ENCODE measurements at regions not wholly inside any gene's neighbourhood (a gene's known extent, or its start where the extent isn't known, plus 50 kb on each side); places are given as distances from the start of the nearest gene placed in this dataset.

DNA sequence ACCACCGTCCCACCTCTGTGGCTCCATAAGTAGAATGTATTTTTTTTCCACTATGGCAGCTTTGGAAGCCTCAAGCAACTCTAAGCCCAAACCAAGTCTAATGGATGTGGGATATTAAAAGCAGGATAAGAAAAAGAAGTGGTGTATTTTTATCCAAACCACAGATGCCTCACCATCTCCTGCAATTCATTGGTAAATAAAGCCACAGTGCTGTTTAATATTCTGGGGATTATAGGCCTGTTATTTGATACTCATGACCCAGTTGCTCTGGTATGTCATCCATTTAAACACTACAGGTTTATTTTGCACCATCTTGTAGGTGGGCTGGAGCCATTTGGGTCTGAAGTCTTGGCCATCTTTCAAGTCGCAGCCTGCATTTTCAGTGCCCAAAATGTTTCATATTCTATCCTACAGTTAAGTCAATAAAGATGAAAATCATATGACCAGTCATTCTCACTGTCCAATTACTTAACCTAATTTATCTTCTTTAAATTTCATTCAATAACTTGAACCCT lies 279.5 kb upstream of the EPHA4 start (continued):
- TF ChIP-seq ZNF550 (CRISPR knock-in tag; IDR thresholded peaks at IDR 0.05; ENCODE audit: borderline replicate concordance) (no peak), MEF2D (CRISPR knock-in tag; IDR thresholded peaks at IDR 0.05) (no peak), U2AF1 (optimal IDR thresholded peaks at IDR 0.05; ENCODE audit: low read depth, low read length) (no peak), JDP2 (CRISPR knock-in tag; IDR thresholded peaks at IDR 0.05; ENCODE audit: borderline replicate concordance) (no peak), MED13 (CRISPR knock-in tag; IDR thresholded peaks at IDR 0.05) (no peak)
- TF ChIP-seq, protein P1, sequence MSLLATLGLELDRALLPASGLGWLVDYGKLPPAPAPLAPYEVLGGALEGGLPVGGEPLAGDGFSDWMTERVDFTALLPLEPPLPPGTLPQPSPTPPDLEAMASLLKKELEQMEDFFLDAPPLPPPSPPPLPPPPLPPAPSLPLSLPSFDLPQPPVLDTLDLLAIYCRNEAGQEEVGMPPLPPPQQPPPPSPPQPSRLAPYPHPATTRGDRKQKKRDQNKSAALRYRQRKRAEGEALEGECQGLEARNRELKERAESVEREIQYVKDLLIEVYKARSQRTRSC (CRISPR knock-in tag; IDR thresholded peaks at IDR 0.05; ENCODE audit: low read depth): no peak
- TF ChIP-seq, protein P2, sequence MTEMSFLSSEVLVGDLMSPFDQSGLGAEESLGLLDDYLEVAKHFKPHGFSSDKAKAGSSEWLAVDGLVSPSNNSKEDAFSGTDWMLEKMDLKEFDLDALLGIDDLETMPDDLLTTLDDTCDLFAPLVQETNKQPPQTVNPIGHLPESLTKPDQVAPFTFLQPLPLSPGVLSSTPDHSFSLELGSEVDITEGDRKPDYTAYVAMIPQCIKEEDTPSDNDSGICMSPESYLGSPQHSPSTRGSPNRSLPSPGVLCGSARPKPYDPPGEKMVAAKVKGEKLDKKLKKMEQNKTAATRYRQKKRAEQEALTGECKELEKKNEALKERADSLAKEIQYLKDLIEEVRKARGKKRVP (CRISPR knock-in tag; IDR thresholded peaks at IDR 0.05): no peak

DNA sequence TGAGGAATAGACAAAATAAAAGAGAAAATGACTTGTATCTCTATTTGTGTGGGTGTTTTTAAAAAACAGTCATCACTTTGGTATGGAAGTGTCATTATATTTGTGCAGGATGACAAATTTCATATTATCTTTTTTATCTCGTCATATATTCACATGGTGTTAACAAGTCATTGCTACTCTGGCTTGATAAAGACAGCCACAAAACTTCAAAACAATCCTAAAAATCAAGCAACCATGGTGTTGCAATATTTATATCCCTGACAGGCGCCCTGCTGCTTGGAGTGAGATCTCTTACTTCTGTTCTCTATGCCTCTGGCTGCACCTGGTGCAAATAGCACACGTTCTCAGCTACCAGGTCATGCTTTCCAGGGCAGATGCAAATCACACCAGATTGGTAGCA lies 278.0 kb upstream of the EPHA4 start:
- no peak overlapping the region for H3K4me2 ChIP-seq (ENCODE audit: low read depth, low read length)
- TF ChIP-seq, protein P3, sequence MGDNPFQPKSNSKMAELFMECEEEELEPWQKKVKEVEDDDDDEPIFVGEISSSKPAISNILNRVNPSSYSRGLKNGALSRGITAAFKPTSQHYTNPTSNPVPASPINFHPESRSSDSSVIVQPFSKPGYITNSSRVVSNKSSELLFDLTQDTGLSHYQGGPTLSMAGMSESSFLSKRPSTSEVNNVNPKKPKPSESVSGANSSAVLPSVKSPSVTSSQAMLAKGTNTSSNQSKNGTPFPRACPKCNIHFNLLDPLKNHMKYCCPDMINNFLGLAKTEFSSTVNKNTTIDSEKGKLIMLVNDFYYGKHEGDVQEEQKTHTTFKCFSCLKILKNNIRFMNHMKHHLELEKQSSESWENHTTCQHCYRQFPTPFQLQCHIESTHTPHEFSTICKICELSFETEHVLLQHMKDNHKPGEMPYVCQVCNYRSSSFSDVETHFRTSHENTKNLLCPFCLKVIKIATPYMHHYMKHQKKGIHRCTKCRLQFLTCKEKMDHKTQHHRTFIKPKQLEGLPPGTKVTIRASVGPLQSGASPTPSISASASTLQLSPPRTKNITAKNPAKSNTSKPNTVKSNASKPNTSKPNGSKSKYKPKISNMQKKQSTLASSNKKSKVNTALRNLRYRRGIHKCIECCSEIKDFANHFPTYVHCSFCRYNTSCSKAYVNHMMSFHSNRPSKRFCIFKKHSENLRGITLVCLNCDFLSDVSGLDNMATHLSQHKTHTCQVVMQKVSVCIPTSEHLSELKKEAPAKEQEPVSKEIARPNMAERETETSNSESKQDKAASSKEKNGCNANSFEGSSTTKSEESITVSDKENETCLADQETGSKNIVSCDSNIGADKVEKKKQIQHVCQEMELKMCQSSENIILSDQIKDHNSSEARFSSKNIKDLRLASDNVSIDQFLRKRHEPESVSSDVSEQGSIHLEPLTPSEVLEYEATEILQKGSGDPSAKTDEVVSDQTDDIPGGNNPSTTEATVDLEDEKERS (CRISPR knock-in tag; IDR thresholded peaks at IDR 0.05): no peak
- peak; percentile 39; the same call in 1 of the 2 replicates for TF ChIP-seq CREB1 (IDR thresholded peaks at IDR 0.05)
- no peak for TF ChIP-seq CREB1 (CRISPR knock-in tag; IDR thresholded peaks at IDR 0.05)
- no peak for TF ChIP-seq ZNF83 (CRISPR knock-in tag; IDR thresholded peaks at IDR 0.05; ENCODE audit: borderline replicate concordance)
- in situ Hi-C loops (cut with HindIII; ENCODE audit: extremely low pct_ligation_motif_present, low pct_unique_long_range_greater_than_20kb) (no loop called here), intact Hi-C loops (cut with micrococcal nuclease; ENCODE audit: unreplicated experiment) (no loop called here)
- no TSS peak for BruUV-seq (replicated peaks)
- H3K27me3 ChIP-seq (ENCODE audit: control insufficient read depth in 1 of 2, insufficient read depth in 2 of 2, low read length in 2 of 2): no peaks in the 10 kb centered on the region; a peak in 1 of 5 replicates
- no peak for FAIRE-seq
- ChIA-PET CTCF (ENCODE audit: low intra/inter-chr PET ratio, low total read pairs) (no interaction called here), POLR2A (no interaction called here)
- no peak for ATAC-seq
- H3K79me2 ChIP-seq (ENCODE audit: insufficient read depth, low read length): no peaks in the 10 kb centered on the region
- no peaks in the 10 kb centered on the region for H4K20me1 ChIP-seq (ENCODE audit: insufficient read depth, low read length)
- H3K36me3 ChIP-seq (replicated peaks in 1 of 2; ENCODE audit: control insufficient read depth in 1 of 2, insufficient read depth in 2 of 2, low read length in 2 of 2): no peaks in the 10 kb centered on the region
- no peak overlapping the region for H3K4me3 ChIP-seq (replicated peaks in 1 of 3; ENCODE audit: insufficient read depth in 1 of 3, low read depth in 2 of 3, low read length in 3 of 3)
- 5% methylated on average over 3 of the region's 3 CpGs for WGBS (ENCODE audit: low lambda C conversion rate)
- no peaks in the 10 kb centered on the region for H3K4me1 ChIP-seq (ENCODE audit: insufficient read depth, low read length)
- no peak overlapping the region for H3K9ac ChIP-seq (ENCODE audit: insufficient read depth, low read depth, low read length)
- H2AFZ ChIP-seq (ENCODE audit: low read length): no peak overlapping the region
- no peak overlapping the region for H3K27ac ChIP-seq (ENCODE audit: extremely low read length, insufficient read depth, low read length)
- peaks cover 25% of the 10 kb centered on the region for H3K9me3 ChIP-seq (ENCODE audit: low read length)
- DNase-seq (ENCODE audit: low spot score): no peak

Measured in HepG2 (cell line).